K562 (cell line): ENCODE measurements at regions not wholly inside any gene's neighbourhood (a gene's known extent, or its start where the extent isn't known, plus 50 kb on each side); places are given as distances from the start of the nearest gene placed in this dataset.

ENCODE experiments used
- ATAC-seq: fragments of 200-7000 bp; cut with Tn5 transposase; 3 replicates; pipeline ENCODE4 v1.9.1; 2020; ENCODE audit warnings: moderate library complexity
- BruUV-seq: library from RNA; stranded (reverse); fragments of 400-500 nt; replicated peaks from 2 replicates; lab custom pipeline; 2021; lab: Mats Ljungman, UMichigan
- CTCF ChIA-PET: fragments of 300-600 bp; formaldehyde crosslinking; extraction: SDS; loops from one replicate; lab custom pipeline; 2021; ENCODE audit warnings: low intra/inter-chr PET ratio; lab: Yijun Ruan, JAX
- POLR2A ChIA-PET: fragments of 300-600, 350-650 bp; sonication (Branson Sonifier 250); formaldehyde crosslinking; extraction: SDS; loops from one replicate; lab custom pipeline; 2021; ENCODE audit warnings: antibody characterized with exemption, inconsistent platforms; lab: Yijun Ruan, JAX
- DNase-seq, 4 experiments: peaks; one replicate each; pipeline versions ENCODE4 v3.0.0 to v3.0.0-alpha.2; 2011 to 2018; ENCODE audit warnings: low spot score in 3 of 4, mixed read lengths in 3 of 4; ENCODE audit errors: extremely low read depth in 1 of 4
- FAIRE-seq: peaks from 2 replicates; lab custom pipeline; 2011; peaks lifted over from hg19 to GRCh38; lab: Jason Lieb, UNC
- H2AFZ ChIP-seq: 2 replicates; pipeline ENCODE4 v1.6.0; 2011; ENCODE audit warnings: low read depth, low read length, control low read depth, inconsistent platforms
- H3K27ac ChIP-seq: fragments of 200-600 bp; 3 replicates; pipeline ENCODE4 v1.8.0; 2011; ENCODE audit warnings: low read depth, mild to moderate bottlenecking, control low read depth, inconsistent platforms, low read length, moderate library complexity, mixed read lengths; ENCODE audit errors: extremely low read depth
- H3K27me3 ChIP-seq, 2 experiments: fragments of 300-600 bp in 1 of 2; 2 replicates in 1 of 2; 3 replicates in 1 of 2; pipeline versions ENCODE4 v1.6.0 to v1.8.0; 2011; ENCODE audit warnings: inconsistent platforms in 2 of 2, low read length in 2 of 2, mild to moderate bottlenecking in 1 of 2, mixed read lengths in 1 of 2, moderate library complexity in 1 of 2; ENCODE audit not compliant: control insufficient read depth in 2 of 2, insufficient read depth in 2 of 2
- H3K36me3 ChIP-seq: fragments of 300-600 bp; 3 replicates; pipeline ENCODE4 v1.8.0; 2011; ENCODE audit warnings: mild to moderate bottlenecking, low read length, inconsistent platforms; ENCODE audit not compliant: control insufficient read depth, insufficient read depth
- H3K4me1 ChIP-seq, 2 experiments: fragments of 200-600 bp in 1 of 2; replicated peaks in 1 of 2; 2 replicates in 1 of 2; 3 replicates in 1 of 2; pipeline versions ENCODE4 v1.5.1 to v1.8.0; 2011; ENCODE audit warnings: inconsistent platforms in 2 of 2, low read length in 2 of 2, mild to moderate bottlenecking in 1 of 2, mixed read lengths in 1 of 2, moderate library complexity in 1 of 2; ENCODE audit not compliant: control insufficient read depth in 2 of 2, insufficient read depth in 2 of 2
- H3K4me2 ChIP-seq: 2 replicates; pipeline ENCODE4 v1.6.1; 2011; ENCODE audit warnings: low read length, control low read depth, inconsistent platforms, mixed read lengths; ENCODE audit not compliant: insufficient read depth
- H3K4me3 ChIP-seq: fragments of 200-600 bp; sonication (generic), shearing (Covaris generic); 2 replicates; pipeline ENCODE4 v1.5.1; 2016; ENCODE audit warnings: control low read depth, inconsistent platforms
- H3K79me2 ChIP-seq: fragments of 200-600 bp; 3 replicates; pipeline ENCODE4 v1.8.0; 2011; ENCODE audit warnings: low read length, inconsistent platforms; ENCODE audit not compliant: control insufficient read depth, insufficient read depth
- H3K9ac ChIP-seq, 2 experiments: 2 replicates each; pipeline versions ENCODE4 v1.6.0 to v1.6.1; 2011; ENCODE audit warnings: low read depth in 2 of 2, low read length in 2 of 2, control low read depth in 1 of 2, inconsistent platforms in 1 of 2, mild to moderate bottlenecking in 1 of 2, mixed read lengths in 1 of 2; ENCODE audit not compliant: insufficient read depth in 1 of 2
- H3K9me1 ChIP-seq: one replicate; pipeline ENCODE4 v1.6.0; 2011; ENCODE audit warnings: inconsistent platforms, mild to moderate bottlenecking, low read length, moderate library complexity; ENCODE audit not compliant: control insufficient read depth, insufficient read depth
- H3K9me3 ChIP-seq: replicated peaks from 2 replicates; pipeline ENCODE4 v1.5.1; 2011; ENCODE audit warnings: low read depth, low read length, inconsistent platforms; ENCODE audit not compliant: control insufficient read depth, insufficient read depth
- H4K20me1 ChIP-seq: replicated peaks from 2 replicates; pipeline ENCODE4 v1.6.1; 2011; ENCODE audit warnings: low read length, inconsistent platforms, mixed read lengths; ENCODE audit not compliant: control insufficient read depth, insufficient read depth
- HDAC8 ChIP-seq: fragments of 450-650 bp; IDR thresholded peaks from 2 replicates; pipeline ENCODE4 v1.6.1; 2016; ENCODE audit warnings: mild to moderate bottlenecking, missing genetic modification characterization, moderate library complexity, missing compliant biosample characterization
- KHSRP ChIP-seq: fragments of 450-650 bp; IDR thresholded peaks from 2 replicates; pipeline ENCODE4 v1.6.1; 2017
- LEF1 ChIP-seq: fragments of 450-650 bp; IDR thresholded peaks from 2 replicates; pipeline ENCODE4 v1.6.1; 2016; ENCODE audit warnings: mild to moderate bottlenecking
- PTTG1 ChIP-seq: fragments of 450-650 bp; IDR thresholded peaks from 2 replicates; pipeline ENCODE4 v1.6.1; 2016; ENCODE audit warnings: low read depth, mild to moderate bottlenecking, missing genetic modification characterization, missing compliant biosample characterization
- SMC3 ChIP-seq: conservative IDR thresholded peaks from 2 replicates; pipeline ENCODE4 v1.6.1; 2011; ENCODE audit warnings: low read depth, low read length, improper control_type of control experiment; ENCODE audit not compliant: insufficient read depth
- STAT5B ChIP-seq: fragments of 250-450 bp; sonication (Bioruptor Pico); IDR thresholded peaks from 2 replicates; pipeline ENCODE4 v1.8.0; 2021; ENCODE audit warnings: mild to moderate bottlenecking, inconsistent platforms
- ZNF217 ChIP-seq: sonication (generic); formaldehyde crosslinking; IDR thresholded peaks from 2 replicates; pipeline ENCODE4 v1.8.0; 2022; ENCODE audit warnings: mild to moderate bottlenecking, missing genetic modification reagents
- ZNF324 ChIP-seq: fragments of 250-450 bp; sonication (Bioruptor Pico); IDR thresholded peaks from 2 replicates; pipeline ENCODE4 v1.4.0; 2020; ENCODE audit warnings: mild to moderate bottlenecking
- ZNF655 ChIP-seq: fragments of 250-450 bp; sonication (Bioruptor Pico); IDR thresholded peaks from 2 replicates; pipeline ENCODE4 v1.5.0; 2021
- WGBS: fragments of 100-300 bp; shearing (Covaris generic); methylation state at CpG from one replicate; pipeline ENCODE4 v1.1.6; 2016; ENCODE audit warnings: low coverage, mixed read lengths; ENCODE audit not compliant: insufficient coverage; ENCODE audit errors: missing lambda C conversion rate; 5-methylcytosine and 5-hydroxymethylcytosine counted together
- in situ Hi-C: fragments of 300-500 bp; cut with MboI; formaldehyde crosslinking; loops from 4 replicates; pipeline ENCODE4 v1.15.0; 2018; ENCODE audit warnings: inconsistent platforms, mixed read lengths
- intact Hi-C: fragments of 100-400 bp; cut with micrococcal nuclease; formaldehyde crosslinking; loops from 2 replicates; pipeline ENCODE4 v1.14.2; 2022

- intact Hi-C loops (no loop called here), in situ Hi-C loops (no loop called here)
- Histone ChIP-seq H2AFZ (no peak overlapping the region), H3K4me2 (no peak overlapping the region), H4K20me1 (no peaks in the 10 kb centered on the region), H3K27me3 (no peaks in the 10 kb centered on the region), H3K4me3 (no peak overlapping the region), H3K27ac (no peak overlapping the region), H3K36me3 (no peaks in the 10 kb centered on the region), H3K9me1 (no peaks in the 10 kb centered on the region), H3K79me2 (no peaks in the 10 kb centered on the region), H3K4me1 (no peaks in the 10 kb centered on the region), H3K9me3 (no peaks in the 10 kb centered on the region), H3K9ac (no peak overlapping the region)
- TF ChIP-seq ZNF655 (CRISPR knock-in tag): no peak
- no peak for TF ChIP-seq LEF1
- no peak for TF ChIP-seq PTTG1 (tag)
- no peak for TF ChIP-seq ZNF324 (CRISPR knock-in tag)
- no peak for TF ChIP-seq HDAC8 (tag)
- TF ChIP-seq STAT5B: no peak
- TF ChIP-seq KHSRP: no peak
- no peak for TF ChIP-seq SMC3
- TF ChIP-seq ZNF217 (CRISPR knock-in tag): no peak
- CTCF ChIA-PET: no interaction called here
- DNase-seq (no peak), FAIRE-seq (no peak), ATAC-seq (no peak)
- no TSS peak for BruUV-seq
- POLR2A ChIA-PET: no interaction called here
- 0% methylated on average over 3 of the region's 3 CpGs for WGBS
These were observed 107.5 kb downstream of the SPP2 start for GRCh38 chr2:234157817-234158588.
